Retinal pigment epithelial cell (primary cell): ENCODE measurements at regions not wholly inside any gene's neighbourhood (a gene's known extent, or its start where the extent isn't known, plus 50 kb on each side); places are given as distances from the start of the nearest gene placed in this dataset.
A peak's percentile ranks its signal among the peaks of the same experiment; 100 is the strongest.
"Not testable (repeated sequence)": the region's sequence is repeated elsewhere in the genome, so short reads cannot be mapped to it uniquely, and the experiment has no call there.

Experiments used
- DNase-seq: peaks from one replicate; pipeline ENCODE4 v3.0.0-alpha.2; 2010; ENCODE audit warnings: low read depth
- H3K4me3 ChIP-seq: 2 replicates; pipeline ENCODE4 v1.5.1; 2011; ENCODE audit warnings: mild to moderate bottlenecking, low read length, control low read depth, moderate library complexity
- TF ChIP-seq, protein P1 (sequence below): conservative IDR thresholded peaks from 2 replicates; pipeline ENCODE4 v1.5.1; 2011; ENCODE audit warnings: low read depth, low read length, control low read depth, inconsistent platforms

DNA sequence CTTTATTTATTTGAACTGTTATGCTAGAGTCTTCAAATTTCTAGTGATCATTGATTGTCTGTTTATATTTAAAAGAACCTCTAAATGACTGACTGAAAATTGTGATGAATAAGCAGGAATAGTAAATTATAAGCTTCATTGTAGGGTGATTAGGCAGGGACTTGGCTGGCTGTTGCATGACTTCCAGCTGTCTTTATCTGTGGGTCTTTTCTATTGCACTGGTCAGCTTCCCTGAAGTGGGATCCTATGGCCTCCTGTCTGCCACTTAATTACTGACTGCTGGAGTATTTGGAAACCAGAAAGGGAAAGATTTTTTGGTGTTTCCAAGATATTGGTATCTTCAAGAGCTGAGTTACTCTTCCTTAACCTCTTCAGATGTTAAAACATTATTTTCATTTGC is 123.0 kb upstream of the CCNH start:
- TF ChIP-seq, protein P1, sequence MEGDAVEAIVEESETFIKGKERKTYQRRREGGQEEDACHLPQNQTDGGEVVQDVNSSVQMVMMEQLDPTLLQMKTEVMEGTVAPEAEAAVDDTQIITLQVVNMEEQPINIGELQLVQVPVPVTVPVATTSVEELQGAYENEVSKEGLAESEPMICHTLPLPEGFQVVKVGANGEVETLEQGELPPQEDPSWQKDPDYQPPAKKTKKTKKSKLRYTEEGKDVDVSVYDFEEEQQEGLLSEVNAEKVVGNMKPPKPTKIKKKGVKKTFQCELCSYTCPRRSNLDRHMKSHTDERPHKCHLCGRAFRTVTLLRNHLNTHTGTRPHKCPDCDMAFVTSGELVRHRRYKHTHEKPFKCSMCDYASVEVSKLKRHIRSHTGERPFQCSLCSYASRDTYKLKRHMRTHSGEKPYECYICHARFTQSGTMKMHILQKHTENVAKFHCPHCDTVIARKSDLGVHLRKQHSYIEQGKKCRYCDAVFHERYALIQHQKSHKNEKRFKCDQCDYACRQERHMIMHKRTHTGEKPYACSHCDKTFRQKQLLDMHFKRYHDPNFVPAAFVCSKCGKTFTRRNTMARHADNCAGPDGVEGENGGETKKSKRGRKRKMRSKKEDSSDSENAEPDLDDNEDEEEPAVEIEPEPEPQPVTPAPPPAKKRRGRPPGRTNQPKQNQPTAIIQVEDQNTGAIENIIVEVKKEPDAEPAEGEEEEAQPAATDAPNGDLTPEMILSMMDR, result no peak
- H3K4me3 ChIP-seq, result no peak overlapping the region
- no peak for DNase-seq

DNA sequence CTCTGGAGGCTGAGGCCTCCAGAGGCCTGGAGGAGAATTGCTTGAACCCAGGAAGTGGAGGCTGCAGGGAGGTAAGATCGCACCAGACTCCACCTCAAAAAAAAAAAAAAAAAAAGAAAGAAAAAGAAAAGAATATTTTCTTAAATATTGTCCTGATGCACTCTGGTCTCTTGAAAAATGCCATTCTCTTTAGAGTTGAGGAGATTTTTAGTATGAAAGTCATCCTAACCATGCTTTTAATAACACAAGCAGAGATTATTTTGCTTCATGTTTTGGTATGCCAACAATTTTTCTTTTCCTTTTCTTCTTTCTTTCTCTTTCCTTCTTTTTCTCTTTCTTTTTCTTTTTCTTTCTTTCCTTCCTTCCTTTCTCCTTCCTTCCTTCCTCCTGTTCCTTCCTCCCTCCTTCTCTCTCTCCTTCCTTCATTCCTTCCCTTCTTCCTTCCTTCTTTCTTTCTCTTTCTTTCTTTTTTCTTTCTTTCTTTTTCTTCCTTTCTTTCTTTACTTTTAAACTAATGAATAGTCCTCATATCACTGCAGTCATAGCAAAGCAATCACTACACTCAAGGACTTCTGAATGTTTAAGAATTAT is 116.9 kb upstream of the CCNH start:
- H3K4me3 ChIP-seq, result no peak overlapping the region
- TF ChIP-seq, protein P1, result no peak

DNA sequence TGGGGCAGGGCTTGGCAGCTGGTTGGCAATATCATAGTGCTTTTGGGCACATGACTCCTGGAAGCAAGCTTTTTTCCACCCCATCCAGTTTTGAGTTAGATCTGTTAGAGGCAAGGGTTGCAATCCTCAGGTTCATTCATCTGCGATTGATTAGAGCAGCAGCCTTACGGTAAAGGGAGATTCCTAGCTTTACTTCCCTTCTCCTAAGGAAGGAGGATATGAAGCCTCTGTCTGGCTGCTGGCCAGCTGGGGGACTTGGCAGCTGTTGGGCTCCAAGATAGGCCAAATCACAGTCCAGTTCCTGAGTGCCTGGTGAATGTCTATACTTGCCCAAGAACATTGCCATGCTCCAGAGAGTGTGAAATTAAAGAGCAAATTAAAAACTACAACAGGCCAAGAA is 113.4 kb upstream of the CCNH start:
- TF ChIP-seq, protein P1, result no peak
- H3K4me3 ChIP-seq, result no peak overlapping the region
- DNase-seq, result peak; percentile 34

More for the DNA sequence above, 116.9 kb upstream of the CCNH start:
- no peak for DNase-seq

DNA sequence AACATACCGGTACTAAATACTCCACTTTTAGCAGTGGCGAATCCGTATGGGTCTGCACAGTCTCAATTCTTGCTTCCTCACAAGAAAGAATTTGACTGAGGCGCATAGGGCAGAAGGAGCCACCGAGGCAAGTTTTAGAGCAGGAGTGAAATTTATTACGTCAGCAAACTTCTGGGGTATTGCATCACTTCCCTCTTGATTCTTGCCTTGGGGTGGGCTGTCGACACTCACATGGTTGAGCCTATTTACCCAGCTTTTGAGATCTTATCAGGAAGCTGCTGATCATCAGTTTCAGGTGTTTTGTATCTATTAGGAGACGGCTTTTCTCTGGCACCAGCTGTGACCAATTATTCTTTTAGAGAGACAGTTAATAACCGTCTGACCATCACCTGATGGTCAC is 111.5 kb upstream of the CCNH start:
- H3K4me3 ChIP-seq, result no peak overlapping the region
- DNase-seq, result no peak
- TF ChIP-seq, protein P1, result no peak

DNA sequence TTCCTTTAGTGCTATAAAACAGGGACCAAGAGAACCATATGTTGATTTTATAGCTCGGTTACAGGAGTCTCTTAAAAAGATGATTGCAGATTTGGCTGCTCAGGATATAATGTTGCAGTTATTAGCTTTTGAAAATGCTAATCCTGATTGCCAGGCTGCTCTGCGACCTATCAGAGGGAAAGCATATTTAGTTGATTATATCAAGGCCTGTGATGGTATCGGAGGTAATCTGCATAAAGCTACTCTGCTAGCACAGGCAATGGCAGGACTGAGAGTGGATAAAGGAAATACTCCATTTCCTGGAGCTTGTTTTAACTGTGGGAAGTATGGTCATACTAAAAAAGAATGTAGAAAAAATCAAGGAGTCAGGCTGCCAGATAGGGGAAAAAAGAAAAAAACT is 99.0 kb upstream of the CCNH start:
- DNase-seq, result not testable (repeated sequence)

DNA sequence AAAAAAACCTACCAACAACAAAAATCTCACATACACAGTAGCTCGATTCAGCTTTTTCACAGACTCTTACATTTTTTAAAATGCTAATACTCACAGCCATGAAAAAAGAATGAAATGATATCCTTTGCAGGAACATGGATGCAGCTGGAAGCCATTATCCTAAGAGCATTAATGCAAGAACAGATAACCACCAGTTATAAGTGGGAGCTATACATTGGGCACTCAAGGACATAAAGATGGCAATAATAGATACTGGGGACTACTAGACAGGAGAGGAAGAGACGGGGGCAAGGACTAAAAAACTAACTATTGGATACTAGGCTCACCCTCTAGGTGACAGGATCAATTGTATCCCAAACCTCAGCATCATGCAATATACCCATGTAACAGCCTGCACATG is 90.3 kb upstream of the CCNH start:
- TF ChIP-seq, protein P1, result no peak
- no peak overlapping the region for H3K4me3 ChIP-seq
- no peak for DNase-seq

More for the DNA sequence above, 99.0 kb upstream of the CCNH start:
- H3K4me3 ChIP-seq, result not testable (repeated sequence)

DNA sequence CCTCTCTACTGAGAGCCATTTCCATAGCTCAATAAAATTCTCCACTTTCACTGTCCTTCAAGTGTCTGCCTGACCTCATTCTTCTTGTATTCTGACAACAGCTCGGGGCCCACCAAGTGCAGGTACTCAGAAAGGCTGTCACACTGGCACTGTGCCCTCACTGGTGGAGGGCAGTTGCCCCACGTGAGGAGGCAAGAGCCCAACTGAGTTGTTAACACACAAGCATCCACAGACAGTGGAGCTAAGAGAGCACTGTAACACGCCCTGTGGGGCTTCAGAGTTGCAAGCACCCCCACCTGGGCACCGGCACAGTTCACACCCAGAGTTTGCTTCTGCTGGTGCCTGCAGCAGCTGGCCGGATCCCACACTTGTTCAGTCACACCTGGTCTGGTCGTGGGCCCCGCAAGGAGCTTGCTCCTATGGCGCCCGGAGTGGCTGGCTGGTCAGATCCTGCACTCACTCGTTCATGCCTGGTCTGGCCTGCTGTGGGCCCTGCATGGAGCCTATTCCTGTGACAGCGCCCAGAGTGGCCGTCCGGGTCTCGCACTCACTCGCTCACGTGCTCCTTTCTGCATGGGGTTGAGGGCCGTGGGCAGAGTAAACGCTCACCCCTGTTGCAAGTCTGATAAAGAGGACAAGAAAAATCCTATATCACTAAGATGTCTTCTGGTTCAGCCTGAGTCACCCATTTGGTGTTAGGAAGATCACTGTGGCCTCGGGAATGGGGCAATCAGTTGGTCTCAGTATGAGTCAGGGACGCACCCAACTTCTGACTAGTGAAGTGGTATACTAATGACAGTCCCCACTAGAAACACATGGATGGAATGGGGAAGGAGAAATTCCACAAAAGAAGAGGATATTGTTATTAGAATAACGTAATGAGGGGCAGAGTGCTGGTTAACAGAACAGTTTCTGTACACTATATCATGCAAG is 87.0 kb upstream of the CCNH start:
- TF ChIP-seq, protein P1, result no peak
- no peak overlapping the region for H3K4me3 ChIP-seq
- DNase-seq, result no peak
